ENCODE measurements at regions not wholly inside any gene's neighbourhood (a gene's known extent, or its start where the extent isn't known, plus 50 kb on each side); places are given as distances from the start of the nearest gene placed in this dataset.

DNA sequence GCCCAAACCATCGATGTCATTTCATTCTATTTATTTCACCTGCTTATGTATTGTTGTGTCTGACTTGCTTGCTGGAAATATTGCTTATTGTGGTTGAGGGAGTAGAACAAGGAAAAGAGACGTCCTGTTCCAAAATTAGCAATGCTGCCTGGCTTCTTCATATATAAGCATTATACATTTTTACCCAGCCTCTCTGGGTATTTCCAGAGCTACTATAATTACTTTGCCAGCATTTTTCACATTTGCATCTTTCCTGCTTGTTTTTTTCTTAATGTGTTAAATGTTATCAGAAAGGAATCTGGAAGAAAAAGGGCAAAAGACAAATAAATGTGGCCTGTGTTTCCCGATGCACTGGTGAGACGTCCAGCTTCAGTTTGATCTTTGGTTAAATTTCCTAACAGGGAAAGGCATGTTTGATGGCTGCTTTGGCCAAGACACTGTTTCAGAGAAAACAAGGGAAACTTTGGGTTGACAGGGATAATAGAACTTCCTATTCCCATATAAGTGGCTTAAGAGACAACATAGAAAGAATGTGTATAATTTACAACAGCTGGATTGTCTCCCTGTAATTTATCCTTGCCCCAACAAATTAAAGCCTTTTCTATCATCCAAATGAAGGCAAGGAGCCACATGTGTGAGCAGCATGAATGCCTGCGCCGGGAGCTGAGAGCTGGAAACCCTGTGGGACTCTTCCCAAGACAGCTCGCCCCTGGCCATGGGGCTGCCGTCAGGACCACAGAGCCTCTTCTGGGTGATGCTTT, 671.1 kb upstream of the CELF2 start:
- DNase-seq (ENCODE audit: extremely low read depth in 1 of 2, low read depth in 1 of 2): no peak

DNA sequence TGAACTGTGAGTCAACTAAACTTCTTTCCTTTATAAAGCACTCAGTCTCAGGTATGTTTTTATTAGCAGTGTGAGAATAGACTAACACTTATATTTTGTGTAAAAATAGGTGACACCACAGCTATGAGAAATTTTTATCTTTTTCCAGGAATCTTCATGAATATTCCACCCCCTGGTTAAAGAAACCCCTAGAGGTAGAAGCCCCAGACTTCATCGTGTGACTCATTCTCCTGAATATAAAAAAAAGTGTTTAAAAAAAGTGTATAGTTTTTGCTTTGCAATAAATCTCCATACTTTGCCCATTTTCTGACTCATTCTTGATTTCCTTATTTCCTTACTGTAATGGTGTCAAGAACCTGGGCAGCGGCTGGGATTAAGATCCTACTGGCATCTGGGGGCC, 667.6 kb upstream of the CELF2 start:
- no peak for DNase-seq (ENCODE audit: extremely low read depth in 1 of 2, low read depth in 1 of 2)

DNA sequence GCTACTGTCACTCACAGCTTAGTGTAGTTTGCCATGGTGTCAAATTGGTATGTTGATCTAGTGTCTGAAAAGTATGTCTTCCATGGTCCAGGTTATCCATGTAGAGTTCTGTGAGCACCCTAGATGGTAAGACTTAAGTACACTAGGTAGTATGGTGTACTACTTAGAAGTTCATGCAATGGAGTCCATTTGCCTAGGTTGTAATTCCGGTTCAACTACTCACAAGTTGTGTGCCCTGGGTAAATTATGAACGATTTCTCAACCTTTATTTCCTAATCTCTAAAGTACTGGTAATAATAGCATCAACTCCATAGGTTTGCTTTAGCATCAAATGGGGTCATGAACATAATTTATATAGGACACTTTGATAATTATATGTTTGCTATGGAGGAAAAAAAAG, 666.2 kb upstream of the CELF2 start:
- DNase-seq (ENCODE audit: extremely low read depth in 1 of 2, low read depth in 1 of 2): no peak

DNA sequence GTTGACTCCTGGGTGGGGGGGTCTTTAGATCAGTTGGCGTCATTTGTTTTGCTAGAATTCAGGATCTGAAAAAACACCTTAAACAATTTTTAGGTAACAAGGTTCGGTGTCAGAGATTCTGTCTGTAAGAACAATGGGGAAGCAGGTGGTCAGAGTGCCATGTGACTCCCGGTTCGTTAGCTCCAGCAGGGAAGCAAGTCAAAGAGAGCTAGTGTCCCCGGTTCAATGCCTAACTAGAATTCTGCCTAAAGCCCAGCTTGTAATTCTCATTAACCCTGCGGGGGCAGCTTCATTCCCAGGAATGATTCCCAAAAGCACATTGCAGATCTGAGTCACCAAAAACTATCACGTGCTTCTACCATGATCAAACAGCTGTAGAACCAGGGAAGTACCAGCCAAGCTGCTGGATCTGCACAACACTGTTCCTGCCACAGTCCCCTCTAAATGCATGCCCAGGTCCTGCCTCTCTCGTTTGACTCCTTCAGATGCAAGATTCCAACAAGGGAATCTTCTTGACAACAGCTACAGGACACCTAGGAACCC, 664.3 kb upstream of the CELF2 start:
- DNase-seq (ENCODE audit: extremely low read depth in 1 of 2, low read depth in 1 of 2): no peak

DNA sequence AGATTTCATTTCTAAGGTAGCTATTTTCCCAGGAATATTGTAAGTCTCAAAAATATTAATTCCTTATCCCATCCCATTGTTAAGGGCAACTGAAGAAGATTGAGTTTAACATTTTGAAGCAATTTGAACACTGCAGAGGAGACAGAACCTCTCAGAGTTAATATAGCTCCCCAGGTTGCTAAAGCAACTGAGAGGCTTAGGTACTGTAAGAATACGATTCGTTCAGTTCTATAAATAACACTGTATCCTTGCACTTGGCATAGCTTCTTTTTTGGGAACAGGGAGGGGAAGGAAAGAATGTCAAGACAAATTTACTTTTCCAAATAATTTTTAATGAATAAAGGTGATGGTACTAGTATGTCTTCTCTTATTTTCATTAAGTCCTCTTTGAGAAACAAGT, 658.4 kb upstream of the CELF2 start:
- no peak for DNase-seq (ENCODE audit: extremely low read depth in 1 of 2, low read depth in 1 of 2)

- DNase-seq (ENCODE audit: extremely low read depth in 1 of 2, low read depth in 1 of 2): no peak
These were observed 656.3 kb upstream of the CELF2 start for GRCh38 chr10:10361301-10361885.

- DNase-seq (ENCODE audit: extremely low read depth in 1 of 2, low read depth in 1 of 2): no peak
These were observed 654.9 kb upstream of the CELF2 start for GRCh38 chr10:10362800-10363199.

- no peak for DNase-seq (ENCODE audit: extremely low read depth in 1 of 2, low read depth in 1 of 2)
These were observed 654.5 kb upstream of the CELF2 start for GRCh38 chr10:10363217-10363616.

DNA sequence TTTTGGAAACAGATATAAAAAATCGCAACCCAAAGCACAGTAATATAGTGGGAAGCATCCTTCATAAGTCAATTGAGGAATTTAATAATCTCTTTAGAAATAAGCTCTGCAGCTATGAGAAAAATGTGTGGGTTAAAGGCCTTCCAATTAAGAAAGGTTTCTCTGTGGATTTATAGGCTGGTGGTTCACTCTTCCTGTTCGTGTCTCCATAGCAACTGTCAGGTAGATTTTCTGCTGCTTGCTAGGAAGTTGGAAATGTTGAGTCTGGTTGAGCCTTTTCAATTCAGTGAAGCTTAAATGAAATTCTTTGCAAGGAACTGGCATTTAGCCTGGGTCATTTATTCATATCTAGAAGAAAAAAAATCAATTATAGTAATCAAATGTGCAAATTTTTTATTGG, 652.8 kb upstream of the CELF2 start:
- DNase-seq (ENCODE audit: extremely low read depth in 1 of 2, low read depth in 1 of 2): no peak

GRCh38 chr10:10365676-10366075, 652.0 kb upstream of the CELF2 start:
- DNase-seq (ENCODE audit: extremely low read depth in 1 of 2, low read depth in 1 of 2): no peak

DNA sequence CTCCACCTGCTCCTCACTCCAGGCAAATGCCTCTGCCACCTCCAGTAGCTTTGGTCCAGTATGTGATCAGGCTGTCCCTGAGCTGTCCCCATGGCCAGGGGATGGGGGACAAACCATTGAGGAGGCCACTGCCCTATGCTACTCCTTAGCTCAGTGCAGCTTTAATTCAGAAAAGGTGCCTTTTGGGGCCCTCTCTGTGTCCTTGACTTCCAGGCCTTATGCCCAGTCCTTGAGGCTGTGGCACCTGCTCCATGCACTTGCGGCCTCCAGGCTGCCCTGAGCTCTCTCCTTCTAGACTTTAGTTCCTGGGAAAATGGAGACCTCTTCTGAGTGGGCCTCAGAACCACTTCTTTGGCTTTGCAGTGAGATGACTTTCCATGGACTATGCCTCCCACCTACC, 650.8 kb upstream of the CELF2 start:
- DNase-seq (ENCODE audit: extremely low read depth in 1 of 2, low read depth in 1 of 2): no peak

- DNase-seq (ENCODE audit: extremely low read depth in 1 of 2, low read depth in 1 of 2): no peak
These were observed 650.4 kb upstream of the CELF2 start for GRCh38 chr10:10367264-10367663.

- no peak for DNase-seq (ENCODE audit: extremely low read depth in 1 of 2, low read depth in 1 of 2)
These were observed 648.6 kb upstream of the CELF2 start for GRCh38 chr10:10368951-10369576.

DNA sequence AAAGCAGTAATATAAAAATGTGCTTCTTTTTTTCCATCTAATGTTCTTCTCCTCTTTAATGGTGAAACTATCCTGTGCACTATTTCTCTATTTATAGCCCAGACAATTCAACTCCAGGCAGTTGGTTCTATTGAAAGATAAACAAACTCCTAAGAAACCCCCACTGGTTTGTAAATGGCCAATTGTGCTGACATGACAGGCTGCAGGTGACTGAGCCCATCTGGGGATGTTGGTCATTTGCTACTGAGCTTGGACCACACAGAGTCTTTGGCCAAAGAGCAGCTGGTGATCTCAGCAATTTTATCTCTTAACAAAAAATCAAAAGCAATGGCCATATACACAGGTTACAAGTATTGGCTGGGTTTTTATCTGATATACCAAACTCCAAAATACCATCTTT, 631.8 kb upstream of the CELF2 start:
- no peak for DNase-seq (ENCODE audit: extremely low read depth in 1 of 2, low read depth in 1 of 2)

GRCh38 chr10:10389182-10389581, 628.5 kb upstream of the CELF2 start:
- no peak for DNase-seq (ENCODE audit: extremely low read depth in 1 of 2, low read depth in 1 of 2)

DNA sequence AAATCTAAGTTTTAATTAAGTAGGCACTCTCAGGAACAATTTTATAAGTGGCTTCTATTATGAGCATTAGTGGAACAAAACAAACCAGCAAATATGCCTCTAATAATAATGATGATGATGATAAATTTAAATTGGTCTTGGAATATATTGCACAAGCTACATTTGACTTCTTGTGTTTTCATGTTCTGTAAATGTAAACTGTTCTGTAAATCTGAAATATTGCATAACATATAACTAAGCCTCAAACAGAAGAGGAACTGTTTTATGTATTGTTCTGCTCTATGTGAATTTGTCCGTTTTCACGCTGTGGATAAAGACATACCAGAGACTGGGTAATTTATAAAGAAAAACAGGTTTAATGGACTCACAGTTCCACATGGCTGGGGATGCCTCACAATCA, 625.2 kb upstream of the CELF2 start:
- DNase-seq (ENCODE audit: extremely low read depth in 1 of 2, low read depth in 1 of 2): no peak

DNA sequence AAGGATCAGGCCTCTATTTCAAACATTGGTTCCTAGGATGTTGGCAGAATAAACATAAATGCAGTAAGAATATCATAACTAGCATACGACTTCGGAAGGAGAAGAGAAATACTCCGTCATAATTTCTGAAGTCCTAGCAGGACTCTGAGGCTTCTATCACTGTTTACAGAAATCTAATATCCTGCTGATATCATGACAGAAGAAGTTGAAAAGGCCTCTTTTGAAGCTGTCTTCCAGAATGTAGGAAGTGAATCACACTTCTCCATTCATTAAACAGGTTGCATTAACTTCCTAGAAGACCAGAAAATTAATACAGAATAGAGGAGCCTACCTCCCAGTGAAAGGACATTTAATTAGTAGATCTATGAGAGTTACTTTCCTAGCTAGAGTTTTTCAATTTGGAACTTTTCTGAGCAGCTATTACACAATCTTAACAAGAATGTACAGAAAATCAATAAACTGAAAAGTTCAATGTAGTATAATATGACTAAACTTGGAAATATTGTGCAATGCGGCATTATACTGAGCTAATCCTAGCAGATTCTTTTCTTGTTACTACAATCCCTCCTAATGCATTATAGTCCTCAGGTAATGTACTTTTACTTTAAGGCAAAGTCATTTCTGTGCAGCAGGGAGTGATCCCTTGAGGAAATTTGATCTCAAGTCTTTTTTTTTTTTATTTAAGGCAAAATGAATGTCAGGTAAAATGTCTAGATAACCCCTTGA, 622.6 kb upstream of the CELF2 start:
- no peak for DNase-seq (ENCODE audit: extremely low read depth in 1 of 2, low read depth in 1 of 2)

GRCh38 chr10:10396601-10397000, 621.1 kb upstream of the CELF2 start:
- DNase-seq (ENCODE audit: extremely low read depth in 1 of 2, low read depth in 1 of 2): no peak

DNA sequence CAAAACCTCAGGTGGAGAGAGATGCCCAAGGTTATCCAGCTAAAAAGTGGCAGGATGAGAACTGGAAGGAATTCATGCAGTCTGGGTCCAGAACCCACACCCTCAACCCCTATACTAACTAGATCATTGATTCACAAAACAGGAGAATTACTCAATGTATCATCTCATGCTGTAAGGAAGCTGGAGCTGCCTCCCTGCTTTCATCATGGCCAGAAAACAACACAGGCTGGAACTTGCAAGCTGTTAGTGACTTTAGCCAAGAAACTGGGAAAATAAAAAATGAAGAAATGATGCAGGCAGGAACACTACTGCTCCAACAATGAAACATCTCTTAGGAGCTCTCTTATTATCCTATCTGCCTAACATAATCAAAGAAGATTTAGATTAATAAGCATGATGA, 619.8 kb upstream of the CELF2 start:
- DNase-seq (ENCODE audit: extremely low read depth in 1 of 2, low read depth in 1 of 2): no peak

- DNase-seq (ENCODE audit: extremely low read depth in 1 of 2, low read depth in 1 of 2): no peak
These were observed 613.9 kb upstream of the CELF2 start for GRCh38 chr10:10403762-10404161.

- no peak for DNase-seq (ENCODE audit: extremely low read depth in 1 of 2, low read depth in 1 of 2)
These were observed 600.0 kb upstream of the CELF2 start for GRCh38 chr10:10417671-10418070.

All from stimulated activated CD8-positive, alpha-beta memory T cell treated with anti-CD3 and anti-CD28 coated beads, Interleukin-7, amount 100 ng/mL, for 48 hours (primary cell).